Ectodermal cell (in vitro differentiated cells): ENCODE measurements at regions not wholly inside any gene's neighbourhood (a gene's known extent, or its start where the extent isn't known, plus 50 kb on each side); places are given as distances from the start of the nearest gene placed in this dataset.

Source experiments
- H3K27ac ChIP-seq: 2 replicates; pipeline ENCODE4 v1.7.0; 2013; ENCODE audit warnings: mild to moderate bottlenecking, low read depth, low read length; ENCODE audit not compliant: insufficient read depth, poor library complexity, severe bottlenecking
- H3K27me3 ChIP-seq: 2 replicates; pipeline ENCODE4 v1.7.0; 2013; ENCODE audit warnings: mild to moderate bottlenecking, low read length; ENCODE audit not compliant: insufficient read depth, control insufficient read depth, poor library complexity, severe bottlenecking
- H3K36me3 ChIP-seq: one replicate; pipeline ENCODE4 v1.7.0; 2013; ENCODE audit warnings: low read length; ENCODE audit not compliant: control insufficient read depth, insufficient read depth
- H3K4me1 ChIP-seq: one replicate; pipeline ENCODE4 v1.7.0; 2013; ENCODE audit warnings: low read length; ENCODE audit not compliant: control insufficient read depth, insufficient read depth
- H3K4me3 ChIP-seq: 2 replicates; pipeline ENCODE4 v1.7.0; 2013; ENCODE audit warnings: low read depth, low read length, control low read depth; ENCODE audit not compliant: insufficient read depth
- H3K9me3 ChIP-seq: 2 replicates; pipeline ENCODE4 v1.7.0; 2013; ENCODE audit warnings: mild to moderate bottlenecking, low read length, moderate library complexity; ENCODE audit not compliant: control insufficient read depth
- WGBS, 2 experiments: methylation state at CpG; one replicate each; pipeline ENCODE4 v1.1.7; 2013; ENCODE audit warnings: missing lambda C conversion rate in 2 of 2; 5-methylcytosine and 5-hydroxymethylcytosine counted together

- Histone ChIP-seq H3K36me3 (no peaks in the 10 kb centered on the region), H3K9me3 (no peaks in the 10 kb centered on the region), H3K27me3 (no peaks in the 10 kb centered on the region), H3K4me3 (no peak overlapping the region), H3K4me1 (no peaks in the 10 kb centered on the region), H3K27ac (no peak overlapping the region)
- WGBS, 2 experiments, result 38 to 41% methylated on average over 1 of the region's 1 CpG
Observed at GRCh38 chr7:42702647-42703046, 209.2 kb downstream of the C7orf25 start.

GRCh38 chr7:42700406-42701327, 211.2 kb downstream of the C7orf25 start:
- H3K36me3 ChIP-seq, result no peaks in the 10 kb centered on the region
- H3K27ac ChIP-seq, result no peak overlapping the region
- H3K27me3 ChIP-seq, result no peaks in the 10 kb centered on the region
- 89 to 92% methylated on average over 5 to 6 of the region's 6 CpGs for WGBS, 2 experiments
- H3K9me3 ChIP-seq, result no peaks in the 10 kb centered on the region
- no peaks in the 10 kb centered on the region for H3K4me1 ChIP-seq
- no peak overlapping the region for H3K4me3 ChIP-seq

GRCh38 chr7:42699380-42700178, 212.3 kb downstream of the C7orf25 start:
- no peak overlapping the region for H3K27ac ChIP-seq
- 92 to 97% methylated on average over 11 of the region's 11 CpGs for WGBS, 2 experiments
- H3K9me3 ChIP-seq, result no peaks in the 10 kb centered on the region
- no peaks in the 10 kb centered on the region for H3K36me3 ChIP-seq
- no peaks in the 10 kb centered on the region for H3K4me1 ChIP-seq
- no peak overlapping the region for H3K4me3 ChIP-seq
- H3K27me3 ChIP-seq, result no peaks in the 10 kb centered on the region

GRCh38 chr7:42698600-42699374, 213.1 kb downstream of the C7orf25 start:
- no peaks in the 10 kb centered on the region for H3K36me3 ChIP-seq
- H3K27ac ChIP-seq, result no peak overlapping the region
- H3K27me3 ChIP-seq, result no peaks in the 10 kb centered on the region
- H3K9me3 ChIP-seq, result no peaks in the 10 kb centered on the region
- H3K4me3 ChIP-seq, result no peak overlapping the region
- WGBS, 2 experiments, result 94 to 95% methylated on average over 7 of the region's 7 CpGs
- no peaks in the 10 kb centered on the region for H3K4me1 ChIP-seq

- Histone ChIP-seq H3K27ac (no peak overlapping the region), H3K27me3 (no peaks in the 10 kb centered on the region), H3K4me1 (peaks cover 4% of the 10 kb centered on the region), H3K36me3 (no peaks in the 10 kb centered on the region), H3K9me3 (no peaks in the 10 kb centered on the region), H3K4me3 (no peak overlapping the region)
- 92 to 97% methylated on average over 6 of the region's 6 CpGs for WGBS, 2 experiments
Observed at GRCh38 chr7:42694894-42695507, 216.9 kb downstream of the C7orf25 start.

GRCh38 chr7:42693722-42694121, 218.1 kb downstream of the C7orf25 start:
- no peaks in the 10 kb centered on the region for H3K36me3 ChIP-seq
- no peaks in the 10 kb centered on the region for H3K27me3 ChIP-seq
- no peak overlapping the region for H3K4me3 ChIP-seq
- H3K9me3 ChIP-seq, result no peaks in the 10 kb centered on the region
- WGBS, 2 experiments, result 95 to 97% methylated on average over 5 of the region's 5 CpGs
- peaks cover 4% of the 10 kb centered on the region for H3K4me1 ChIP-seq
- H3K27ac ChIP-seq, result no peak overlapping the region

- no peak overlapping the region for H3K27ac ChIP-seq
- no peaks in the 10 kb centered on the region for H3K36me3 ChIP-seq
- WGBS, 2 experiments, result 83 to 88% methylated on average over 5 of the region's 5 CpGs
Observed at GRCh38 chr7:42692621-42693020, 219.2 kb downstream of the C7orf25 start.

GRCh38 chr7:42690794-42691639, 220.9 kb downstream of the C7orf25 start:
- H3K4me3 ChIP-seq, result no peak overlapping the region
- no peaks in the 10 kb centered on the region for H3K36me3 ChIP-seq
- no peaks in the 10 kb centered on the region for H3K9me3 ChIP-seq
- H3K27me3 ChIP-seq, result no peaks in the 10 kb centered on the region
- WGBS, 2 experiments, result 61 to 63% methylated on average over 11 of the region's 11 CpGs
- H3K27ac ChIP-seq, result no peak overlapping the region
- peaks cover 20% of the 10 kb centered on the region for H3K4me1 ChIP-seq

More at GRCh38 chr7:42692621-42693020, 219.2 kb downstream of the C7orf25 start:
- Histone ChIP-seq H3K4me3 (no peak overlapping the region), H3K9me3 (no peaks in the 10 kb centered on the region), H3K4me1 (peaks cover 6% of the 10 kb centered on the region), H3K27me3 (no peaks in the 10 kb centered on the region)

GRCh38 chr7:42689626-42690025, 222.2 kb downstream of the C7orf25 start:
- H3K4me3 ChIP-seq, result no peak overlapping the region
- H3K27me3 ChIP-seq, result no peaks in the 10 kb centered on the region
- no peak overlapping the region for H3K27ac ChIP-seq
- no peaks in the 10 kb centered on the region for H3K9me3 ChIP-seq
- H3K36me3 ChIP-seq, result no peaks in the 10 kb centered on the region
- WGBS, 2 experiments, result 100% methylated on average over 1 of the region's 1 CpG; no CpG with 5 or more reads in 1 of the 2 experiments
- peaks cover 31% of the 10 kb centered on the region for H3K4me1 ChIP-seq
